Effector CD4-positive, alpha-beta T cell (primary cell): ENCODE measurements at regions not wholly inside any gene's neighbourhood (a gene's known extent, or its start where the extent isn't known, plus 50 kb on each side); places are given as distances from the start of the nearest gene placed in this dataset.

Source experiments
- DNase-seq: peaks from one replicate; pipeline ENCODE4 v3.0.0-alpha.2; 2020

GRCh38 chr13:44156294-44156658 is 217.3 kb upstream of the SERP2 start:
- no peak for DNase-seq

GRCh38 chr13:44157606-44158005 is 216.0 kb upstream of the SERP2 start:
- no peak for DNase-seq

GRCh38 chr13:44158098-44158521 is 215.5 kb upstream of the SERP2 start:
- no peak for DNase-seq

- DNase-seq = no peak
Observed at GRCh38 chr13:44158881-44159632, 214.6 kb upstream of the SERP2 start.

- DNase-seq = no peak
Observed at GRCh38 chr13:44159633-44160279, 213.9 kb upstream of the SERP2 start.

GRCh38 chr13:44160591-44161191 is 212.9 kb upstream of the SERP2 start:
- DNase-seq = no peak

GRCh38 chr13:44163108-44163507 is 210.5 kb upstream of the SERP2 start:
- no peak for DNase-seq

- no peak for DNase-seq
Observed at GRCh38 chr13:44165221-44165888, 208.3 kb upstream of the SERP2 start.

GRCh38 chr13:44165889-44166496 is 207.6 kb upstream of the SERP2 start:
- DNase-seq = no peak

- no peak for DNase-seq
Observed at GRCh38 chr13:44169018-44169911, 204.4 kb upstream of the SERP2 start.

- no peak for DNase-seq
Observed at GRCh38 chr13:44170731-44171130, 202.9 kb upstream of the SERP2 start.

GRCh38 chr13:44171156-44171555 is 202.5 kb upstream of the SERP2 start:
- no peak for DNase-seq

- no peak for DNase-seq
Observed at GRCh38 chr13:44171861-44172260, 201.8 kb upstream of the SERP2 start.

GRCh38 chr13:44172281-44172810 is 201.3 kb upstream of the SERP2 start:
- DNase-seq = no peak

GRCh38 chr13:44174769-44175425 is 198.7 kb upstream of the SERP2 start:
- no peak for DNase-seq

GRCh38 chr13:44176173-44176572 is 197.5 kb upstream of the SERP2 start:
- DNase-seq = no peak

GRCh38 chr13:44180876-44181536 is 192.6 kb upstream of the SERP2 start:
- no peak for DNase-seq

GRCh38 chr13:44181931-44182330 is 191.7 kb upstream of the SERP2 start:
- no peak for DNase-seq

- DNase-seq = no peak
Observed at GRCh38 chr13:44184740-44185139, 188.9 kb upstream of the SERP2 start.

GRCh38 chr13:44188257-44188656 is 185.4 kb upstream of the SERP2 start:
- no peak for DNase-seq

- no peak for DNase-seq
Observed at GRCh38 chr13:44189085-44189484, 184.5 kb upstream of the SERP2 start.
